K562 (cell line): ENCODE measurements at regions not wholly inside any gene's neighbourhood (a gene's known extent, or its start where the extent isn't known, plus 50 kb on each side); places are given as distances from the start of the nearest gene placed in this dataset.

Source experiments
- CREB1 ChIP-seq, 2 experiments: sonication (generic) in 1 of 2; formaldehyde crosslinking in 1 of 2; IDR thresholded peaks; 2 replicates each; pipeline versions ENCODE4 v1.6.1 to v1.8.0; 2012 to 2022; ENCODE audit warnings: inconsistent platforms in 1 of 2, mild to moderate bottlenecking in 1 of 2, missing genetic modification reagents in 1 of 2, moderate library complexity in 1 of 2
- DACH1 ChIP-seq: fragments of 450-650 bp; IDR thresholded peaks from 2 replicates; pipeline ENCODE4 v1.6.1; 2018; ENCODE audit not compliant: partially characterized antibody
- DDX20 ChIP-seq: fragments of 450-650 bp; IDR thresholded peaks from 2 replicates; pipeline ENCODE4 v1.6.1; 2016; ENCODE audit warnings: missing genetic modification characterization, low read depth, mild to moderate bottlenecking, missing compliant biosample characterization, moderate library complexity
- ELF1 ChIP-seq: fragments of 200-800 bp; sonication (Bioruptor generic); IDR thresholded peaks from 2 replicates; pipeline ENCODE4 v1.6.1; 2016; ENCODE audit warnings: missing genetic modification characterization, missing compliant biosample characterization
- FOSL1 ChIP-seq: fragments of 200-800 bp; sonication (Bioruptor generic); conservative IDR thresholded peaks from 2 replicates; pipeline ENCODE4 v1.6.1; 2016; ENCODE audit warnings: missing genetic modification characterization, missing compliant biosample characterization
- FOXK1 ChIP-seq: sonication (generic); formaldehyde crosslinking; IDR thresholded peaks from 2 replicates; pipeline ENCODE4 v1.8.0; 2022; ENCODE audit warnings: missing genetic modification reagents, mild to moderate bottlenecking, borderline replicate concordance
- GTF2F1 ChIP-seq: IDR thresholded peaks from 2 replicates; pipeline ENCODE4 v1.6.1; 2011; ENCODE audit warnings: low read depth, low read length, improper control_type of control experiment
- KDM2B ChIP-seq: fragments of 250-450 bp; sonication (Bioruptor Pico); IDR thresholded peaks from 2 replicates; pipeline ENCODE4 v1.8.0; 2021; ENCODE audit warnings: mild to moderate bottlenecking, moderate library complexity
- L3MBTL2 ChIP-seq: fragments of 450-650 bp; IDR thresholded peaks from 2 replicates; pipeline ENCODE4 v1.6.1; 2016; ENCODE audit warnings: mild to moderate bottlenecking, moderate library complexity
- NR2C1 ChIP-seq, 2 experiments: fragments of 450-650 bp; IDR thresholded peaks; 2 replicates each; pipeline ENCODE4 v1.6.1; 2017; ENCODE audit warnings: mild to moderate bottlenecking in 2 of 2, antibody characterized with exemption in 1 of 2, inconsistent platforms in 1 of 2, missing compliant biosample characterization in 1 of 2, missing genetic modification characterization in 1 of 2
- NR2F6 ChIP-seq: fragments of 450-650 bp; formaldehyde crosslinking; IDR thresholded peaks from 2 replicates; pipeline ENCODE4 v1.4.0; 2020; ENCODE audit warnings: mild to moderate bottlenecking
- POLR2AphosphoS5 ChIP-seq: IDR thresholded peaks from 2 replicates; pipeline ENCODE4 v1.6.1; 2011; ENCODE audit warnings: mild to moderate bottlenecking, low read depth, low read length, moderate library complexity; ENCODE audit not compliant: control insufficient read depth, insufficient read depth
- SAFB ChIP-seq: fragments of 200-400 bp; formaldehyde crosslinking; IDR thresholded peaks from 2 replicates; pipeline ENCODE4 v1.6.1; 2017; ENCODE audit warnings: low read depth, low read length, borderline replicate concordance
- SRF ChIP-seq, 2 experiments: fragments of 250-450, 450-650 bp in 1 of 2; sonication (Bioruptor Pico) in 1 of 2; sonication (generic) in 1 of 2; formaldehyde crosslinking; IDR thresholded peaks; 2 replicates each; pipeline versions ENCODE4 v1.5.0 to v1.5.1; 2020 to 2022; ENCODE audit warnings: mild to moderate bottlenecking in 1 of 2, missing genetic modification reagents in 1 of 2
- ZBTB7A ChIP-seq: IDR thresholded peaks from 2 replicates; pipeline ENCODE4 v1.6.1; 2011; ENCODE audit warnings: low read depth, mild to moderate bottlenecking, low read length, moderate library complexity, borderline replicate concordance; ENCODE audit not compliant: control insufficient read depth
- ZEB2 ChIP-seq: fragments of 450-650 bp; IDR thresholded peaks from 2 replicates; pipeline ENCODE4 v1.6.1; 2016
- TF ChIP-seq, protein P1 (sequence below): IDR thresholded peaks from 2 replicates; pipeline ENCODE4 v1.6.1; 2012; ENCODE audit warnings: low read depth, low read length, improper control_type of control experiment, borderline replicate concordance
- TF ChIP-seq, protein P2 (sequence below): sonication (generic); formaldehyde crosslinking; IDR thresholded peaks from 2 replicates; pipeline ENCODE4 v1.8.0; 2022; ENCODE audit warnings: missing genetic modification reagents, mild to moderate bottlenecking, moderate library complexity, borderline replicate concordance
- TF ChIP-seq, protein P3 (sequence below): IDR thresholded peaks from 3 replicates; pipeline ENCODE4 v1.6.1; 2011; ENCODE audit warnings: borderline replicate concordance, mild to moderate bottlenecking, moderate library complexity; ENCODE audit not compliant: insufficient read length; ENCODE audit errors: extremely low read depth

DNA sequence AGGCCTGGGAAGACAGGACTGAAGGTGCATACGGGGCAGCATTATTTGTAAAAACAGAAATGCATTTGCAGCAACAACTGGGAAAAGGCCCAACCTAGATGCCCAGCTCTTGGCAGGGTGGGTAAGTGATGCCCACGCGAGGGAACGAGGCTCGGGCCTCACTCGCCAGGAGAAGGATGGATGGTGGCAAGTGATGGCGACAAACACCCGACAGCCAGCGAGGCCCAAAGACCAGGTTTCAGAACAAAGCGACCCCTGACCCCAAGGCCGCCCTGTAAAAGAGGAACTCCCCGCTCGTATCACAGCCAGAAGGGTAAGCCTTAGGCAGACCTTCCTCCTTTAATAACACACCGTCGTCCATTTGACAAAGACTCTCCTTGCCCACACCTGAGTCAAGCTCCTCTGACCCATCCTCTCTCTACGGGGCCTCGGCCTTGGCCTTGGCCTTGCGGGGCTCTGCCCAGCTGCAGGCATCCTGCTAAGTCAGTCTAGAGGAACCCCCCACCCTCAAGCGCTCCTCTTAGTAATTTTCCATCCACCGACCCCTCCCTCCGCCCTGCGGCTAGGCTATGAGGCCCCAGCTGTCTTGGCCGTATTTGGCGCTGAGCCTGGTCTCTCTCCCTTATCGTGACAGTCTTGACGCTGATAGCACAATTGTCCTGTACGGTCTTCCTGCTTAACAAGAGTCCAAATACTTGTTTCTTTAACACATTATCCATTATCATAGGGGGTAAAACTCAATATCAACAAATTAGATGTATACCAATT is 80.2 kb downstream of the NCOR2 start (continued):
- TF ChIP-seq, protein P1, sequence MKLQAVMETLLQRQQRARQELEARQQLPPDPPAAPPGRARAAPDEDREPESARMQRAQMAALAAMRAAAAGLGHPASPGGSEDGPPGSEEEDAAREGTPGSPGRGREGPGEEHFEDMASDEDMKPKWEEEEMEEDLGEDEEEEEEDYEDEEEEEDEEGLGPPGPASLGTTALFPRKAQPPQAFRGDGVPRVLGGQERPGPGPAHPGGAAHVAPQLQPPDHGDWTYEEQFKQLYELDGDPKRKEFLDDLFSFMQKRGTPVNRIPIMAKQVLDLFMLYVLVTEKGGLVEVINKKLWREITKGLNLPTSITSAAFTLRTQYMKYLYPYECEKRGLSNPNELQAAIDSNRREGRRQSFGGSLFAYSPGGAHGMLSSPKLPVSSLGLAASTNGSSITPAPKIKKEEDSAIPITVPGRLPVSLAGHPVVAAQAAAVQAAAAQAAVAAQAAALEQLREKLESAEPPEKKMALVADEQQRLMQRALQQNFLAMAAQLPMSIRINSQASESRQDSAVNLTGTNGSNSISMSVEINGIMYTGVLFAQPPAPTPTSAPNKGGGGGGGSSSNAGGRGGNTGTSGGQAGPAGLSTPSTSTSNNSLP = no peak
- TF ChIP-seq DDX20 (tag) (no peak), GTF2F1 (no peak), POLR2AphosphoS5 (peak; percentile 45; the same call in 1 of the 2 replicates), CREB1 (IDR thresholded peaks at IDR 0.05) (peak; percentile 34; the same call in 1 of the 2 replicates), CREB1 (CRISPR knock-in tag; IDR thresholded peaks at IDR 0.05) (no peak), FOSL1 (tag) (0 out of 2 replicates have a peak, but pooled peaks have one; percentile 16), ELF1 (0 out of 2 replicates have a peak, but pooled peaks have one; percentile 36), DACH1 (peak; percentile 78), ZBTB7A (peak; percentile 68; the same call in 1 of the 2 replicates), SAFB (no peak), ZEB2 (no peak), FOXK1 (CRISPR knock-in tag) (no peak), NR2C1 (IDR thresholded peaks at IDR 0.05) (peak; percentile 72), NR2C1 (tag; IDR thresholded peaks at IDR 0.05) (0 out of 2 replicates have a peak, but pooled peaks have one; percentile 31), L3MBTL2 (peak; percentile 56; the same call in 1 of the 2 replicates), SRF (CRISPR knock-in tag; IDR thresholded peaks at IDR 0.05) (peak in 1 of 2 experiments; percentile 94; a peak in 2 of 4 replicates), KDM2B (CRISPR knock-in tag) (no peak), NR2F6 (CRISPR knock-in tag) (no peak)
- TF ChIP-seq, protein P2, sequence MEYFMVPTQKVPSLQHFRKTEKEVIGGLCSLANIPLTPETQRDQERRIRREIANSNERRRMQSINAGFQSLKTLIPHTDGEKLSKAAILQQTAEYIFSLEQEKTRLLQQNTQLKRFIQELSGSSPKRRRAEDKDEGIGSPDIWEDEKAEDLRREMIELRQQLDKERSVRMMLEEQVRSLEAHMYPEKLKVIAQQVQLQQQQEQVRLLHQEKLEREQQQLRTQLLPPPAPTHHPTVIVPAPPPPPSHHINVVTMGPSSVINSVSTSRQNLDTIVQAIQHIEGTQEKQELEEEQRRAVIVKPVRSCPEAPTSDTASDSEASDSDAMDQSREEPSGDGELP = peak; percentile 96
- TF ChIP-seq, protein P3, sequence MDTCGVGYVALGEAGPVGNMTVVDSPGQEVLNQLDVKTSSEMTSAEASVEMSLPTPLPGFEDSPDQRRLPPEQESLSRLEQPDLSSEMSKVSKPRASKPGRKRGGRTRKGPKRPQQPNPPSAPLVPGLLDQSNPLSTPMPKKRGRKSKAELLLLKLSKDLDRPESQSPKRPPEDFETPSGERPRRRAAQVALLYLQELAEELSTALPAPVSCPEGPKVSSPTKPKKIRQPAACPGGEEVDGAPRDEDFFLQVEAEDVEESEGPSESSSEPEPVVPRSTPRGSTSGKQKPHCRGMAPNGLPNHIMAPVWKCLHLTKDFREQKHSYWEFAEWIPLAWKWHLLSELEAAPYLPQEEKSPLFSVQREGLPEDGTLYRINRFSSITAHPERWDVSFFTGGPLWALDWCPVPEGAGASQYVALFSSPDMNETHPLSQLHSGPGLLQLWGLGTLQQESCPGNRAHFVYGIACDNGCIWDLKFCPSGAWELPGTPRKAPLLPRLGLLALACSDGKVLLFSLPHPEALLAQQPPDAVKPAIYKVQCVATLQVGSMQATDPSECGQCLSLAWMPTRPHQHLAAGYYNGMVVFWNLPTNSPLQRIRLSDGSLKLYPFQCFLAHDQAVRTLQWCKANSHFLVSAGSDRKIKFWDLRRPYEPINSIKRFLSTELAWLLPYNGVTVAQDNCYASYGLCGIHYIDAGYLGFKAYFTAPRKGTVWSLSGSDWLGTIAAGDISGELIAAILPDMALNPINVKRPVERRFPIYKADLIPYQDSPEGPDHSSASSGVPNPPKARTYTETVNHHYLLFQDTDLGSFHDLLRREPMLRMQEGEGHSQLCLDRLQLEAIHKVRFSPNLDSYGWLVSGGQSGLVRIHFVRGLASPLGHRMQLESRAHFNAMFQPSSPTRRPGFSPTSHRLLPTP = no peak
